Upper lobe of left lung (tissue), 6 donors: ENCODE measurements at regions not wholly inside any gene's neighbourhood (a gene's known extent, or its start where the extent isn't known, plus 50 kb on each side); places are given as distances from the start of the nearest gene placed in this dataset.
A peak's percentile ranks its signal among the peaks of the same experiment; 100 is the strongest.
"Not testable (repeated sequence)": the region's sequence is repeated elsewhere in the genome, so short reads cannot be mapped to it uniquely, and the experiment has no call there.

Experiments
- ATAC-seq, 2 donors: fragments of 200-7000 bp; cut with Tn5 transposase; one replicate each; pipeline ENCODE4 v1.9.1; 2022; ENCODE audit warnings: mild to moderate bottlenecking in 2 of 2, moderate library complexity in 2 of 2; ENCODE audit not compliant: low FRiP score in 2 of 2
- DNase-seq, 2 donors: peaks; one replicate each; pipeline ENCODE4 v3.0.0-alpha.2; 2019 to 2020
- H3K27ac ChIP-seq, 4 donors: fragments of 200-600 bp; sonication (generic); one replicate each; pipeline ENCODE4 v1.5.1; 2016 to 2019
- H3K27me3 ChIP-seq, 4 donors: fragments of 200-600 bp; sonication (generic); one replicate each; pipeline ENCODE4 v1.5.1; 2017 to 2019
- H3K36me3 ChIP-seq, 4 donors: fragments of 200-600 bp; sonication (generic); one replicate each; pipeline ENCODE4 v1.5.1; 2016 to 2019
- H3K4me1 ChIP-seq, 4 donors: fragments of 200-600 bp; sonication (generic); one replicate each; pipeline ENCODE4 v1.5.1; 2018 to 2019
- H3K4me3 ChIP-seq, 4 donors: fragments of 200-600 bp; sonication (generic); one replicate each; pipeline ENCODE4 v1.5.1; 2017 to 2019; ENCODE audit warnings: mild to moderate bottlenecking in 2 of 4, moderate library complexity in 1 of 4
- H3K9me3 ChIP-seq, 4 donors: fragments of 200-600 bp; sonication (generic); one replicate each; pipeline ENCODE4 v1.5.1; 2018 to 2019
- CTCF ChIP-seq, 6 experiments: fragments of 450-650 bp in 4 of 6; fragments of 200-600 bp in 2 of 6; sonication (generic) in 2 of 6; IDR thresholded peaks; one replicate each; pipeline ENCODE4 v1.5.1; 2016 to 2019; ENCODE audit warnings: antibody characterized with exemption in 6 of 6
- EP300 ChIP-seq, 4 donors: sonication (generic); formaldehyde crosslinking; IDR thresholded peaks; one replicate each; pipeline ENCODE4 v1.5.1; 2017; ENCODE audit warnings: antibody characterized with exemption in 4 of 4, control low read depth in 2 of 4
- POLR2A ChIP-seq, 4 donors: fragments of 450-650 bp; IDR thresholded peaks; one replicate each; pipeline ENCODE4 v1.5.1; 2016 to 2017; ENCODE audit warnings: antibody characterized with exemption in 4 of 4, mild to moderate bottlenecking in 2 of 4
- POLR2AphosphoS5 ChIP-seq, 2 donors: sonication (generic); formaldehyde crosslinking; IDR thresholded peaks; one replicate each; pipeline ENCODE4 v1.5.1; 2017; ENCODE audit warnings: antibody characterized with exemption in 2 of 2
- WGBS, 2 donors: methylation state at CpG; one replicate each; pipeline ENCODE4 v1.1.5; 2017 to 2018; 5-methylcytosine and 5-hydroxymethylcytosine counted together
- donor health status: DM: no; HTN: no; CAD: no; lungs with moderate emphysema.
- donor health status: DM: no; HTN: yes; CAD: no; lungs with severe emphysema.

GRCh38 chr12:58325561-58325960, 384.2 kb downstream of the ATP23 start:
- no peaks in the 10 kb centered on the region for H3K9me3 ChIP-seq
- ATAC-seq (no peak), DNase-seq (no peak)

GRCh38 chr12:58326534-58326933, 385.2 kb downstream of the ATP23 start:
- TF ChIP-seq EP300 (IDR thresholded peaks at IDR 0.05) (no peak), CTCF (IDR thresholded peaks at IDR 0.05) (no peak), POLR2AphosphoS5 (IDR thresholded peaks at IDR 0.05) (no peak), POLR2A (IDR thresholded peaks at IDR 0.05) (no peak)
- Histone ChIP-seq H3K4me3 (no peak overlapping the region), H3K9me3 (no peaks in the 10 kb centered on the region), H3K27ac (no peak overlapping the region), H3K36me3 (no peaks in the 10 kb centered on the region), H3K27me3 (no peaks in the 10 kb centered on the region), H3K4me1 (no peaks in the 10 kb centered on the region)
- no peak for DNase-seq
- no peak for ATAC-seq
- 92 to 93% methylated on average over 3 of the region's 3 CpGs for WGBS, 2 donors

More at GRCh38 chr12:58325561-58325960, 384.2 kb downstream of the ATP23 start:
- TF ChIP-seq CTCF (IDR thresholded peaks at IDR 0.05): no peak
- no peaks in the 10 kb centered on the region for H3K27me3 ChIP-seq
- WGBS, 2 donors: 46 to 52% methylated on average over 1 of the region's 1 CpG
- no peaks in the 10 kb centered on the region for H3K4me1 ChIP-seq
- H3K27ac ChIP-seq: no peak overlapping the region
- no peak overlapping the region for H3K4me3 ChIP-seq
- H3K36me3 ChIP-seq: no peaks in the 10 kb centered on the region

GRCh38 chr12:58336581-58337242, 395.3 kb downstream of the ATP23 start:
- H3K9me3 ChIP-seq, H3K27me3 ChIP-seq, DNase-seq, H3K27ac ChIP-seq, H3K4me1 ChIP-seq, H3K36me3 ChIP-seq, H3K4me3 ChIP-seq: not testable (repeated sequence)
- WGBS, 2 donors: 32 to 36% methylated on average over 2 of the region's 5 CpGs
- peak; percentile 68 to 73 for ATAC-seq

GRCh38 chr12:58337539-58337938, 396.2 kb downstream of the ATP23 start:
- not testable (repeated sequence) for H3K36me3 ChIP-seq, DNase-seq, H3K27me3 ChIP-seq, H3K4me3 ChIP-seq, H3K9me3 ChIP-seq, H3K27ac ChIP-seq, ATAC-seq
- H3K4me1 ChIP-seq: peaks cover 0 to 10% (median 4%) of the 10 kb centered on the region in 4 donors
- WGBS, 2 donors: 59 to 77% methylated on average over 3 of the region's 3 CpGs

GRCh38 chr12:58341791-58342190, 400.4 kb downstream of the ATP23 start:
- no peak for DNase-seq
- Histone ChIP-seq H3K27ac (no peak overlapping the region), H3K9me3 (no peaks in the 10 kb centered on the region), H3K4me3 (no peak overlapping the region), H3K27me3 (no peaks in the 10 kb centered on the region), H3K4me1 (peaks cover 0 to 10% (median 5%) of the 10 kb centered on the region in 4 donors), H3K36me3 (no peaks in the 10 kb centered on the region)
- 11 to 15% methylated on average over 2 of the region's 2 CpGs for WGBS, 2 donors
- no peak for ATAC-seq
- TF ChIP-seq POLR2A (IDR thresholded peaks at IDR 0.05) (no peak), EP300 (IDR thresholded peaks at IDR 0.05) (no peak), CTCF (IDR thresholded peaks at IDR 0.05) (no peak), POLR2AphosphoS5 (IDR thresholded peaks at IDR 0.05) (no peak)

GRCh38 chr12:58342736-58343135, 401.4 kb downstream of the ATP23 start:
- no peak overlapping the region for H3K4me3 ChIP-seq

More at GRCh38 chr12:58342736-58343135, 401.4 kb downstream of the ATP23 start:
- no peaks in the 10 kb centered on the region for H3K9me3 ChIP-seq
- H3K36me3 ChIP-seq: no peaks in the 10 kb centered on the region
- TF ChIP-seq CTCF (IDR thresholded peaks at IDR 0.05): no peak
- TF ChIP-seq POLR2A (IDR thresholded peaks at IDR 0.05): no peak
- no peak for TF ChIP-seq POLR2AphosphoS5 (IDR thresholded peaks at IDR 0.05)
- TF ChIP-seq EP300 (IDR thresholded peaks at IDR 0.05): no peak
- ATAC-seq (no peak), DNase-seq (no peak)
- no peaks in the 10 kb centered on the region for H3K27me3 ChIP-seq
- H3K4me1 ChIP-seq: peaks cover 0 to 10% (median 5%) of the 10 kb centered on the region in 4 donors
- 64 to 85% methylated on average over 3 of the region's 3 CpGs for WGBS, 2 donors
- no peak overlapping the region for H3K27ac ChIP-seq
